ENCODE measurements at regions not wholly inside any gene's neighbourhood (a gene's known extent, or its start where the extent isn't known, plus 50 kb on each side); places are given as distances from the start of the nearest gene placed in this dataset.

DNA sequence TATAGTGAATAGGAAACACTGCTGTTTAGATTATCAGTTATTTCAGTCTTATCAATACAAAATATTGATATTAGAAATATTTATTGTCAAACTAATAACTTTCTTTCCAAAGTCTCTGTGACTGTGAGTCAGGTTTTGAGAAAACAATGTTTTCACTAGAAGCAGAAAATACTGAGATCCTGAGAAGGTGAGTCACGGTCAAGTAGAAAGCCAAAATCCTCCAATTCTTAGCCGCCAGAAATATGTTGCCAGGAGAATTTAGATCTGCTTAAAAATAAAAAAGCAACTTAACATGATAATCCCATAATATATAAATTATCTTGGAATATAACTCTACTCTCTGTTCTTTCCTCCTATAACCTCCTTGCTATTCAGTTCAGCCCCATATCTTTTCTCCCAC lies 181.9 kb upstream of the NRXN1 start:
- TF ChIP-seq POLR2A (IDR thresholded peaks at IDR 0.05): no peak
- TF ChIP-seq, protein P1, sequence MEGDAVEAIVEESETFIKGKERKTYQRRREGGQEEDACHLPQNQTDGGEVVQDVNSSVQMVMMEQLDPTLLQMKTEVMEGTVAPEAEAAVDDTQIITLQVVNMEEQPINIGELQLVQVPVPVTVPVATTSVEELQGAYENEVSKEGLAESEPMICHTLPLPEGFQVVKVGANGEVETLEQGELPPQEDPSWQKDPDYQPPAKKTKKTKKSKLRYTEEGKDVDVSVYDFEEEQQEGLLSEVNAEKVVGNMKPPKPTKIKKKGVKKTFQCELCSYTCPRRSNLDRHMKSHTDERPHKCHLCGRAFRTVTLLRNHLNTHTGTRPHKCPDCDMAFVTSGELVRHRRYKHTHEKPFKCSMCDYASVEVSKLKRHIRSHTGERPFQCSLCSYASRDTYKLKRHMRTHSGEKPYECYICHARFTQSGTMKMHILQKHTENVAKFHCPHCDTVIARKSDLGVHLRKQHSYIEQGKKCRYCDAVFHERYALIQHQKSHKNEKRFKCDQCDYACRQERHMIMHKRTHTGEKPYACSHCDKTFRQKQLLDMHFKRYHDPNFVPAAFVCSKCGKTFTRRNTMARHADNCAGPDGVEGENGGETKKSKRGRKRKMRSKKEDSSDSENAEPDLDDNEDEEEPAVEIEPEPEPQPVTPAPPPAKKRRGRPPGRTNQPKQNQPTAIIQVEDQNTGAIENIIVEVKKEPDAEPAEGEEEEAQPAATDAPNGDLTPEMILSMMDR (IDR thresholded peaks at IDR 0.05): no peak

Data from right lobe of liver (tissue), 4 donors.